Adipose tissue (tissue), 3 donors: ENCODE measurements at regions not wholly inside any gene's neighbourhood (a gene's known extent, or its start where the extent isn't known, plus 50 kb on each side); places are given as distances from the start of the nearest gene placed in this dataset.

Source experiments
- H3K27ac ChIP-seq: one replicate; pipeline ENCODE4 v1.5.1; 2013; ENCODE audit warnings: low read depth, low read length
- WGBS, 3 donors: extraction: QIAGEN DNeasy Blood & Tissue Kit; methylation state at CpG; one replicate each; pipeline ENCODE4 v1.1.7; 2013; 5-methylcytosine and 5-hydroxymethylcytosine counted together
- donor health status: healthy with polysubstance abuse.
- donor health status: Bipolar disorder and iron deficiency.
- donor health status: healthy.

DNA sequence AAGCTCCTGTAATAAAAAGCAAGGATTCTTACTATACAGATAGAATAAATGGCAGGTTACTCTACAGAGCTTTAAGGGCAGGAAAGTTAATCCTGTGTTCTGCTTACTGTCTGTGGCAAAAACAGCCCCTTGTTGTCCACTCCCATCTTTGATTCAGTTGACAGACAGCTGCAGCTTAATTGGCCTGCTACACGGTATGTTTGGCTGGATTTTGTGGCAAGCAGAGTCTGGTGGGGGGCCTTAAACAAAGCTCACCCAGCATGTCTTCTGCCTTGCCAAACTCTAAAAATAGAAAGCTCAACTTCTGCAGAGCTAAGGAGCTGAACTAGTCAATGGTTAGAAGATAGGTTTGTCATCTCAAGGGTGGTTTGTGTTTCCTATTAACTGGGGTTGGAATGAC, 407.2 kb downstream of the HLX start:
- WGBS, 3 donors = 46 to 75% (median 71%) methylated on average over 1 of the region's 1 CpG
- no peak overlapping the region for H3K27ac ChIP-seq

DNA sequence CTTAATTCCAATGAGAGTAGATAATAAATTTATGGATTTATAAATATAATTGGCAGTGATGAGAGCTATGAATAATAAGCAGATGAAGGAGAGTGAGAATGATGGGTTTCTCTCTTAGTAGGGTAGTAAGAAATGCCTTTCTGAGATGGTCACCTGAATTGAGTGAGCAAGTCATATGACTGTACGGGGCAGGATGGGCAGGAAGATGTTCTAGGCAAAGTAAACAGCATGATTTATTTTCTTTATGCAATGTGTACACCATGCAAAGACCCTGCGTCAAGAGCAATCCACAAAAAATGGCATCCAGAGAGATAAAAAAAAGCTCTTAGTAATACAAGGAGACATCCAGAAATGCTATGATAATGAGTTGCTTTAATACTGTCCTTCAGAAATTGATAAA, 409.9 kb downstream of the HLX start:
- WGBS, 3 donors = 61 to 92% (median 87%) methylated on average over 2 of the region's 2 CpGs
- H3K27ac ChIP-seq = no peak overlapping the region

DNA sequence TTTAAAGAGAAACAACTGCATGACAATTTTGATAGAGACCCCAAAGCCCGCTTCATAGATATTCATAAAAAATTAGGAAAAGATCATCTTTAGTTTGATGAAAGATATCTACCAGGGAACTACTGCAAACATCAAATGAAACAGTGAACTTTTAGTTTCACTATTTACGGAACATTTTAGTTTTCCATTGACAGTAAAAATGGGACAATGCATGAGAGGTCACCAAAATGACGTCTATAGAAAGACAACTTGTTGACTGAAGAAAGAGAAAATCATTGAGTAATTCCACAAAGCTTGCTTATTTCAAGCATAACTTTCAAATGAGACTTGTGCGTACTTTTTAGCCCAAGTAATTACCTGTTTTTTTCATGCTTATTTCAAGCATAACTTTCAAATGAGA, 411.4 kb downstream of the HLX start:
- no peak overlapping the region for H3K27ac ChIP-seq
- WGBS, 3 donors = 63 to 89% (median 89%) methylated on average over 4 of the region's 4 CpGs

DNA sequence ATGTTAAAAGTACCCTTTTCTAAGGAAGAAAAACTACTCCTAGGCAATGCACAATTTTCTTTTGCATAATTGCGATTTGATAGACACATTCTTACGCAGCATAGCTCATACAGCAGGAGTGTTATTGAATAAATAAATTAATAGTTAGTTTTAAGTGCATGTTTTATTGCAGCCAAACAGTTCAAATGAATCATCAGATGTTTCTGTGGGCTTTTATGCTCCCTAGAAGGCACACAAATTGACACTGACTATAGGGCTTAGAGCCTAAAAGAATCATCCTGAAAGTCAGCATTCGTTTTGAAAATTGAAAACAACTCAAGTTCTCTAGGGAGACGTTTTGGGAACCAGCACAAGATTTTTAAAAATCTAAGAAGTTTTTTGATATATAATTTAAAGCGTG, 411.9 kb downstream of the HLX start:
- 58 to 76% (median 71%) methylated on average over 5 of the region's 5 CpGs for WGBS, 3 donors
- H3K27ac ChIP-seq = no peak overlapping the region

DNA sequence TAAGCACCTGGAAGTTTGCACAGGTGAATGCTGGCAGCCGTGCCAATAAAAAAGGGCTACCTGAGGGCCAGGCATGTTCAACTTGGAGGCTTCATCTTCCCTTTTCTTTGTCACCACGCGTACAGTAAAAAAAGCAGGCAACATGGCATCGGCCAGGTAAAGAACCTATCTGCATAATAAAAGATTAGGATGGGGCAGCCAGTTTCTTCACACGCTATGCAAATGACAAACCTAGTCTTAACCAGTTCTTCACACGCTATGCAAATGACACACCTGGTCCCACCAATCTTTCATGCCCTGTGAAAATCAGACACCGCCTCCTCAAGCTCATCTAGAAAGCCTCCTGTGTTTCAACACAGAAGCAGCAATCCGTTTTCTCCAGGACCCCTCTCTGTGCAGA, 413.4 kb downstream of the HLX start:
- H3K27ac ChIP-seq = no peak overlapping the region
- 82 to 94% (median 85%) methylated on average over 8 of the region's 8 CpGs for WGBS, 3 donors

DNA sequence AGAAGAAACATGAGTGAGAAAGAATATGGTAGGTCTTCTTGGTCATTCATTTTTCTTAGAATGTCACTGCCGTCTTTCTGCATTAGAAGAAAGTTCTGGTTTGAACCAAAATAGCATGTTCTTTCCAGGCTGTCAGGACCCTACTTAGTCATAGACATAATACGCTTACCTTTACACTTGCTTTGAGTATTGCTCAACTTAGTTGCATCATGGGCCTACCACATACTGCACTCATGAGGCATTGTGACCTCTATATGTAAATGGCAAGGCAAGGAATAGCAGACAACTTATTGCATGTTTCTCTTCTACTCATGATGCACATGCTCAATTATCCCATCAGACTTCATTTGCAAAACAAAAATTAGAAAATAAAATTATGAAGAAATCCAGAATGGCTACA, 415.0 kb downstream of the HLX start:
- H3K27ac ChIP-seq = no peak overlapping the region
- WGBS, 3 donors = 86 to 89% (median 89%) methylated on average over 2 of the region's 2 CpGs

DNA sequence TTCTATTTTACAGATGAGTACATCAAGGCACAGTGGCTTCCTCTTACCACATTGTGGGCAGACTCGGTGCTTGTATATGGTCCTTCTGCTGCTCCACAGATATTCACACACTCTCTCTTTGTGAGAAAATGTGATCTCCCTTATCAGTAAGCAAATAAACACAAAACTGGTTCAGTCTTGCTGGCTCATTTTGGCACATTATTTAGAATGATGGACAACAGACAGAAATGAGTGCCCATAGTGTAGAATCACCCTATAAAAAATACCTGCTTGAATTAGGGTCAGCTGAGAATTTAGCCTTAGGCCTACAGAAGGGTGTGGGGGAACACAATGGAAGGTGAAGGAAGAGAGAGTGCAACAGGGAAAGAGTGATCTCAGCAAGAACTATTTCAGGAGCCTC, 423.1 kb downstream of the HLX start:
- H3K27ac ChIP-seq = no peak overlapping the region
- WGBS, 3 donors = 36 to 76% (median 70%) methylated on average over 1 of the region's 1 CpG

DNA sequence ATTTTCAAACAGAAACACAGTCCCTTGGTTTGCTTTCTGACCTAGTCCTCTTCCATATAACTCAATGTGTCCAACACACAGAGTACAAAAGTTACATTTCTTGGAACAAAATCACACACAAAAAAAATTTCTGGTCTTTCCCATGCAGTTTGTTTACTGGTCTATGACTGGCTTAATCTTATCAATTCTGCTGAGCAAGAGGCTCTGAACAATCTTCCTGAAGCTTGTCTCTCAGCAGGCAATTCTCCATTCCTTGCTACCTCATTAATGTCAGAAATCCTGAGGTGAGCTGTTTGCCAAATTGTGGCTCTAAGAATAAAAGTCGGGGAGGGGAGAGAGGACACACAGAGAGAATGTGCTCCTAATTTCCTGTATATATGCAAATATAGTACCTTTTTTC, 423.6 kb downstream of the HLX start:
- 30 to 54% (median 44%) methylated on average over 1 of the region's 1 CpG for WGBS, 3 donors
- H3K27ac ChIP-seq = no peak overlapping the region

DNA sequence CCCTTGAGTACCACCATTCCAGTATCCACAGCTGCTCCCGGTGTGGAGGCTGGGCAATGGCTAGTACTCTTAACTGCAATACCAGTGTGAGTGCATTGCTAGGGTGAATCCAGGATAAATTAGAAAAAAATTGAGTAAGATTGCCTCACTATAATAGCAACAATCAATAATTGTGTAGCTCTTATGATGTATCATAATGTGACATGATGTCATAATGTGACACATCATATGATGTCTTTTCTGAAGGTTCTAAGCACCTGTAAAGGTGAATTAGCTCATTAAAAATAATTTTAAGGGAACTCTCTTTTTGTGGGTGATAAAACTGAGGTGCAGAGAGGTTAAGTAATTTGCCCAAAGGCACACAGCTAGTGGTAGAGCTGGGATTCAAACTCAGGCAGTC, 424.4 kb downstream of the HLX start:
- 71 to 91% (median 89%) methylated on average over 1 of the region's 1 CpG for WGBS, 3 donors
- H3K27ac ChIP-seq = no peak overlapping the region

DNA sequence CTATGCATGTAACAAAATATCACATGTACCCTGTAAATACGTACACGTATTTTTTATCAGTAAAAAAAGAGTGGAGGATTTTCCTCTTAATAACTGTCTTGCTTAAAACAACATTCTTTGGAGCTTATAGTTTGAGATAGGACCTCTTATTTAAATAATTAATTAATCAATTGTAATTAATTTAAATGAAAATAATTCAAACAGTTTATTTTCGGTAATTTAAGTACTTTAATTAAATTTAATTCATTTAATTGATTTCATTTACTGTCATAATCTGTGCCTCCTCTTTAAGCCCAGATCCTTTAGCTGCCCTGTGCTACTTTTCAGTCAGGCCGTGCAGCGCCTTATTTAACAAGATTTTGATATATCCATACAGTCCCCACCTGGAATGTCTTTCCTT, 427.0 kb downstream of the HLX start:
- WGBS, 3 donors = 89 to 95% (median 95%) methylated on average over 5 of the region's 5 CpGs
- no peak overlapping the region for H3K27ac ChIP-seq

DNA sequence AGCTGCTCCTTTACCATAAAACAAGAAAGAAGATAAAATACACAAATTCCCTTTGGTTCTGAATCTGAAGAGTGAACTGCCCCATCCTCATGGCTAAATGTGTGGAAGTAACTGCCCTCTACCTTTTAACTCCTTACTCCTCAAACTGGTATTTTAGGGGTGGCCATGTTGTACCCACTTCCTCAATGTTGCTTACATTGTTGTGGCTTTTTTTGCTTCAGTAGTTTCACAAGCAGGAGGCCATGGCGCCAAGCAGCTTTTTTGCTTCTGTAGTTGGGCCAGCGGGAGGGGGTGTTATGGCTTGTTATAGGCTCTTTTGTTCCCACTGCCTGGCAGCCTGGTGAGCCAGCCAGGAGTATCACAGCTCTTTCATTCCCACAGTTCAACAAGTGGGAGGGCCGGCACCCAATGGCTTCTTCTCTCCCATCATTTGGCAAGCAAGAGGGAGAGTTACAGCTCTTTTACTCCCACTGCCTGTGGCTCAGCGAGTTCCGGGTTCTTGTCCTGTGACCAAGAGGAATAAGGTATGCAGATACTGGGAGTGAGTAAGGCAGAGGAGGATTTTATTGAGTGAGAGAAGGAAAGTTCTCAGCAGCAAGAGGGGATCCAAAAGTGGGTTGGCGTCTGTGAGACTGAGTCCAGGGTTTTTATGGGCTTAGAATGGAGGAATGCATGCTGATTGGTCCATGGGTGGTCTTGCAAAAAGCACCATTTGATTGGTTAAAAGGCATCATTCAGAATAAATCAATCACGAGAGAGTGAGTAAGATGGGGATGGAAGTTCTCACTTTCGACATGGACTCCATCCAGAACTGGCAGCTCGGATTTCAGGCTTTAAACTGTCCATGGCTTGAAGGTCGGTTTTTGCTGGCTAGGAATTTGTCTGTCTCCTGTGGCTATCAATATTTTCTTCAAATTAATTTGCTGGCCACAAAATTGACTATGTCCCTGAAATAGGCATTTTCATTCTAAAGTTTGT, 429.6 kb downstream of the HLX start:
- WGBS, 3 donors = 80 to 94% (median 88%) methylated on average over 10 of the region's 10 CpGs
- no peak overlapping the region for H3K27ac ChIP-seq

DNA sequence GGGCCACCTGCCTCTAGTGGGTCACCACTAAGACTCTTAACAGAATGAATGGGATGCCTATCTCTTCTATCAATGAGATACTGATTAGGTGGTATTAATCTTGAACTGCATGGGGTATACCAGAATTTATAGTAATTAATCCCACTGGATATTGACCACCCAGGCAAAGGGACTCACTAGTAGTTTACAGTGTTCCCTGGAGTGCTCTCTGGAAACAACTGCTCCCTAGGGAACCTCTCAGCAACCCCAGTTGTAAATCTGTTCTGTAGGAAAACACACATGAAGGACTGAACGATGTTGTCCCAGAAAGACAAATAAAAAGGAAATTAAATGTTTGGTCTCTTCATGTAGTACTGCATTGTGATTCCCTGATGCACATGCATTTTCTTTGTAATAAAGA, 430.5 kb downstream of the HLX start:
- WGBS, 3 donors = 40 to 77% (median 70%) methylated on average over 1 of the region's 1 CpG
- H3K27ac ChIP-seq = no peak overlapping the region

DNA sequence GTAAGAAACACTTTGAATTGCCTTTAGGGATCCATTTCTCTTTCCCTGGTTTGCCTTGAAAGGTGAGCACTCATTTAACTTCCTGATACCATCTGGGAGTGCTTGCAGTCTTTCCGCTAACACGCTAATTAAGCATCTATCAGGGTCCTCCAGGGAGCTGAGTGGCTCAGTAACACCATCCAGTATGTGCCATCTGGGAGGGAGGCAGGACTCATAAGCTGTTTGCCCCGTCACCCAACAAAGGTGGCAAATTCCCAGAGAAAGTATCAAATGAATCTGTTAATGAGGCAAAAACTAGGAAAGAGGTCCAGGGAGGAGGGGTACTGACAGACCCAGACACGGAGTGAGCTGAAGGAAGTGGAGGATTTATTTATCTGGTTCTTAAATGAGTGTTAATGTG, 430.9 kb downstream of the HLX start:
- 45 to 78% (median 73%) methylated on average over 4 of the region's 4 CpGs for WGBS, 3 donors
- no peak overlapping the region for H3K27ac ChIP-seq

DNA sequence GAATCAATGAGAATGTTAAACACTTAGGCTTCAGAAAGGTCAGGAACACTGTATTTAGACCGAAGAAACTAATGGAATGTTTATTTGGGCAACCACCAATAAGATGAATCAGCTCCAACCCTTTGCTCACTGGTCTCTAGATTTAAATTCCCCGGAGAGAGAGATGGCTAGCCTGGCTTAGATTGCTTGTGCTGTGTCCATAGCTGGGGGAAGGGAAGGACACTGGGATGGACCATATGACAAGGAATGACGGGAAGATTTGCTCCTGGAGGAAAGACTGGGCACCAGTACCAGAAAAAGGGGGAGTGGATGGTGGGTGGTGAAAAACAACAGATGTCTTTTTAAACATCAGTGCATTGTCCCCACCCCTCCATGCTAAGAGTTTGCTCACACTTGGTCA, 426.6 kb downstream of the DUSP10 start:
- WGBS, 3 donors = 27 to 55% (median 45%) methylated on average over 3 of the region's 3 CpGs
- no peak overlapping the region for H3K27ac ChIP-seq

DNA sequence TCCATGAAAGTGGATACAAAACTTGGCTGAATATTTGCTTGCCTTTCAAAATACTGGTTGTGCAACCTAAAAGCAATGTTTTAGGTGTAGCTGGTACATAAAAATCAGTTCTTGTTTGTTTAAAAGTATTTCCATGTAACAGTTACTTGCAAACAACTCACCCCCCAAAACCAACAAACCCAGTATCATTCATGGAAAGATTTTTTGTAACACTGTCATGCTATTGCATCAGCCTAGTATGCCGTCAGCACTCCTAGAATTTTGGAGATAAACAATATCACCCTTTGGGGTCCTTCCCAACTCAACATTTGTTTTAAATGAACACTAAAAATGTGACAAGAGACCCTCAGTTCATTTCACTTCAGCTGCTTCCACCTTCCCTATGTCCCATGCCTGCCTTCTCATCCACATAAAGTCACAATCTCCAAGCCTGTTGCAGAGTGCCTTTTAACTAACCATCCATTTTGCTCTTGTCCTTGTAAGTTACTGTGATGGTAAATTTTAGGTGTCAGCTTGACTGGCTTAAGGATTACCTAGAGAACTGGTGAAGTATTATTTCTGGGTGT, 425.3 kb downstream of the DUSP10 start:
- 50 to 71% (median 55%) methylated on average over 1 of the region's 1 CpG for WGBS, 3 donors
- no peak overlapping the region for H3K27ac ChIP-seq

DNA sequence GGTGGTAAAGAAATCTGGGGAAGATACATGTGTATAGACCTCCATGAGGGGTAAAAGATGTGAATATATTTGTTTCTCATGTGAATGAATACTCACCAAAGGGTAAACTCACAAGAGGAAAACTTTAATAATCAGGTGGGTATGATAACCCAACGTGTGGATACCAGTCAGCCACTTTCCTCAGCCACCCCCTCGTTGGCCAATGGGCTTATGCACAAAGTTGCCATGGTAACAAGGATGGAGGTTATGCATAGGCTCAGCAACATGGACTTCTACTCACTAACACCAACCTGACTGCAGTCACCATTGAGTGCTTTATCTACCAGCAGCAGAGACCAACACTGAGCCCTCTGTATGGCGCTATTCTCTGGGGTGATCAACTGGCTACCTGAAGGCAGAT, 424.4 kb downstream of the DUSP10 start:
- no peak overlapping the region for H3K27ac ChIP-seq
- WGBS, 3 donors = 68 to 96% (median 87%) methylated on average over 3 of the region's 3 CpGs

DNA sequence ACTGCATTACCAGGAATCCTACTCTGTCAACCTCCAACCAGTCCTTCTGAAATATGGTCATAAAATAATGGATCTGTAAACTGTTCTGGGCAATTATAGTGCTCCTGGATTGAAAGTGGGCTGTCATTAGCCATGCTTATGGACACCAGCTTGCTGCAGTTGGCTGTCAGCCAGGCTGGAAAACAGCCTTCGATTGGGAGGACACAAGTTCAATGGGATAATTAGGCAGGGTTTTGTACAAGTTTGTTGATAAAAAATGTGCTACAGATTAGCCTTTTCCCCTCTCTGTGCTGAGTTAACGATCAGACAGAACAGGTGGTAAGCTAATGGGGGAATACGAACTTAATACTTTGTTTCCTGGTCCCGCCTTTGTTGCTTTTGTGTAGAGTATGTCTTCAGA, 413.9 kb downstream of the DUSP10 start:
- WGBS, 3 donors = 35 to 63% (median 63%) methylated on average over 4 of the region's 4 CpGs
- H3K27ac ChIP-seq = no peak overlapping the region

DNA sequence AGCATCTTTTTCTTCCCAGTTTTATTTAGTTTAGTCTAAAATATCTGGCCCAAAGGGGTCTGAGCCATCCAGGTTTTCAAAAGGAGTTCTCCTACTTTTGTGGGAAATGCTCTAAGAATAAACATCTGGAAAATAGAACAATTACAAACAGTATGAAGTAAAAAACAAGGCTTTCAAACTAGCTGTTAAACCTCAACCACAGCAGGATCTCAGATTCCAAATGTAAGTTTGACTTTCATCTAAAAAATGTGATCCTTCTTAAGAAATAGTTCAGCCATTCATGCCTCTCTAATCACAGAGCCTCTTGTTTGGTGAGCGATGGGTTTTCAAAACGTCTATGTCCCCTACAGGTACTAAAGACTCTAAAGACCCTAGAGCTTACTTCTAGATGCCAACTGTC, 413.5 kb downstream of the DUSP10 start:
- H3K27ac ChIP-seq = no peak overlapping the region
- WGBS, 3 donors = 79 to 92% (median 87%) methylated on average over 2 of the region's 2 CpGs

DNA sequence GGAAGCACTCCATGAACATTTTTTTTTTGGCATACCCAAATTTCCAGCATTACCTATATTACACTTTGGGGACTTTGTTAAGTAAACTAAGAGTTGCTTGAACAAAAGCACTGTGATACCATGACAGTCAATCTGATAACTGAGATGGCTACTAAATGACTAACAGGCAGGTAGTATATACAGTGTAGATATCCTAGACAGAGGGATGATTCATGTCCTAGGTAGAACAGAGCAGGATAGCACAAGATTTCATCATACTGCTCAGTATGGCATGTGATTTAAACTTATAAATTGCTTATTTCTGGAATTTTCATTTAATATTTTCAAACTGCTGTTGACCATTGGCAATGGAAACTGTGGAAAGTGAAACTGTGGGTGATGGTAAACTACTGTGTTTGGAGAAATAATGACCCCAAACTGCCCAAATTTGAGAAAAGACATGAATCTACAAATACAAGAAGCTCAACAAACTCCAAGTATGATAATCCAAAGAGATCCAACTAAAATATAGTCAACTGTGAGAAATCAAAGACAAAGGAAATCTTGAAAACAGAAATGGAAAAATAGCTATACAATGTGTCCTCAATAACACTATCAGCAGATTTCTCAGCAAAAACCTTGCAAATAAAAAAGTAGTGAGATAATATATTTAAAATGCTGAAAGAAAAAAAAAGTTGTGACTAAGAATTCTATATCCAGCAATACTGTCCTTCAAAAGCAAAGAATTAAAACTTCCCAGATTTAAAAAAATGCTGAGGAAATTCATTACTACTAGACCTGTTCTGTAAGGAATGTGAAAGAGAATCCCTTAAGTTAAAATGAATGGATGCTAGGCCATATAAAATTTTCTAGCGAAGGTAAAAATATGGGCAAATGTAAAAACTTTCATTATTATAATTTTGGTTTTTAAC, 410.4 kb downstream of the DUSP10 start:
- no peak overlapping the region for H3K27ac ChIP-seq
- WGBS, 3 donors = 85 to 99% (median 98%) methylated on average over 1 of the region's 1 CpG
